ENCODE measurements at regions not wholly inside any gene's neighbourhood (a gene's known extent, or its start where the extent isn't known, plus 50 kb on each side); places are given as distances from the start of the nearest gene placed in this dataset.

DNA sequence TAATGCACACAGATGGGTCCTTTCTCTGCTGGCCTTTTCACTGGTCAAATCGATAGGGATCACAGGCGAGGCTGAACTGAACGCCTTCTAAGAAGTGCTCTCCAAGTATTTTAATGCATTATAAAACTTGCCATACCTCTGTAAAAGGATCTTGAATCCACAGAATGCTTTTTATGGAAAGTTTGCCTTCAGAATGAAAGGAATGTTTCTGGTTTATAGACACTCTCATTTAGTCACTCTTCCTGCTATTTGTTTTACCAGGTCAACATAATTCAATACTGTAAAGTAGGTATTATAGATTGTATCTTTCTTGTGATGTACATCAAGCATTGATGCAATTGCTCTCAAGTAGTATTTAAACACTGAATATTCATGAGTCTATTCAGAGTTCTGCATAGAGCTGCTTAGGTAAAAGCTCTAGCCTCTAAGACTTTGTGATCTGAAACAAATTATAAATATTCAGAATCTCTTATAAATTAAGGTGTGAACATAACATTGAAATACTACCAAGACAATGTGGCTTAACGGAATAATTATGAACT lies 308.4 kb downstream of the ISL1 start:
- TF ChIP-seq POLR2A (IDR thresholded peaks at IDR 0.05; ENCODE audit: low read depth, low read length) (no peak), RFX5 (IDR thresholded peaks at IDR 0.05; ENCODE audit: low read depth, low read length) (no peak)
- TF ChIP-seq, protein P1, sequence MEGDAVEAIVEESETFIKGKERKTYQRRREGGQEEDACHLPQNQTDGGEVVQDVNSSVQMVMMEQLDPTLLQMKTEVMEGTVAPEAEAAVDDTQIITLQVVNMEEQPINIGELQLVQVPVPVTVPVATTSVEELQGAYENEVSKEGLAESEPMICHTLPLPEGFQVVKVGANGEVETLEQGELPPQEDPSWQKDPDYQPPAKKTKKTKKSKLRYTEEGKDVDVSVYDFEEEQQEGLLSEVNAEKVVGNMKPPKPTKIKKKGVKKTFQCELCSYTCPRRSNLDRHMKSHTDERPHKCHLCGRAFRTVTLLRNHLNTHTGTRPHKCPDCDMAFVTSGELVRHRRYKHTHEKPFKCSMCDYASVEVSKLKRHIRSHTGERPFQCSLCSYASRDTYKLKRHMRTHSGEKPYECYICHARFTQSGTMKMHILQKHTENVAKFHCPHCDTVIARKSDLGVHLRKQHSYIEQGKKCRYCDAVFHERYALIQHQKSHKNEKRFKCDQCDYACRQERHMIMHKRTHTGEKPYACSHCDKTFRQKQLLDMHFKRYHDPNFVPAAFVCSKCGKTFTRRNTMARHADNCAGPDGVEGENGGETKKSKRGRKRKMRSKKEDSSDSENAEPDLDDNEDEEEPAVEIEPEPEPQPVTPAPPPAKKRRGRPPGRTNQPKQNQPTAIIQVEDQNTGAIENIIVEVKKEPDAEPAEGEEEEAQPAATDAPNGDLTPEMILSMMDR (conservative IDR thresholded peaks at IDR 0.05; ENCODE audit: low read depth, low read length) = no peak
